ENCODE measurements at regions not wholly inside any gene's neighbourhood (a gene's known extent, or its start where the extent isn't known, plus 50 kb on each side); places are given as distances from the start of the nearest gene placed in this dataset.

DNA sequence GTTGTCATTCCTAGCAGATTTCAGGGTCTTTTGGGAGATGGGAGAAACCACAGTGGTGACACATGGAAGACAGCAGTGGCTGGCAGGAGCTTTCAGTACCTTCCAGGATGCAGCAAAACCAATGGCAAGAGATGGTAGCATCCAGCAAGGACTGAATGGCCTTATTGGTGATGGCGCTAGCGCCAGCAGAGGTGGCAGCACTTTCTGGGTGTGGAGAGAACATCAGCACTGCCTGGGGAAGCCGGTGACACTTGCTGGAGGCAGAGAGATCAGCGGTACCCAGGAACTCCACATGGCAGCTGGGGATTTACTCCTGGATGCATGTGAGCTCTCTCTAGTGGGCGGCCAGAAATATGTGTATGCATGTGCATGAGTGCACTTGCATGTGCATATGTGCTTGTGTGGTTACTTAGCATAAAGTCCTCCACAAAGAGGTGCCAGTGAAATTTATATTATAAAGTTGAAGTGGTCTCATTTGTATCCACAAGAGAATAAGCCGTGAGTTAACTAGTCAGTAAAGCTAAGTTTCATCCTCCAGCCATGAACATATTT is 364.7 kb downstream of the LMX1A start:
- no peaks in the 10 kb centered on the region for H3K36me3 ChIP-seq (ENCODE audit: control insufficient read depth, insufficient read depth, low read length)
- no peak for TF ChIP-seq CTCF (IDR thresholded peaks at IDR 0.05; ENCODE audit: insufficient read depth, low read depth, low read length)
- ChIA-PET POLR2A (no interaction called here), CTCF (no interaction called here)
- H3K4me3 ChIP-seq (ENCODE audit: low read depth, low read length): no peak overlapping the region
- H3K27me3 ChIP-seq (ENCODE audit: control insufficient read depth, insufficient read depth, low read length): no peaks in the 10 kb centered on the region
- no peak for DNase-seq (ENCODE audit: low read depth)

GRCh38 chr1:164983023-164983650 is 373.4 kb downstream of the LMX1A start:
- no peak for TF ChIP-seq CTCF (IDR thresholded peaks at IDR 0.05; ENCODE audit: insufficient read depth, low read depth, low read length)
- POLR2A ChIA-PET: no interaction called here

GRCh38 chr1:164982545-164982944 is 374.0 kb downstream of the LMX1A start:
- ChIA-PET POLR2A (no interaction called here), CTCF (interaction anchor here (2.3 kb wide), 1 partner anchor 9 kb away, joined by 8 read pairs; no protein-coding TSS in a partner anchor)
- Histone ChIP-seq H3K4me3 (ENCODE audit: low read depth, low read length) (no peak overlapping the region), H3K36me3 (ENCODE audit: control insufficient read depth, insufficient read depth, low read length) (no peaks in the 10 kb centered on the region), H3K27me3 (ENCODE audit: control insufficient read depth, insufficient read depth, low read length) (no peaks in the 10 kb centered on the region)
- DNase-seq (ENCODE audit: low read depth): no peak
- TF ChIP-seq CTCF (IDR thresholded peaks at IDR 0.05; ENCODE audit: insufficient read depth, low read depth, low read length): no peak

More at GRCh38 chr1:164983023-164983650, 373.4 kb downstream of the LMX1A start:
- Histone ChIP-seq H3K4me3 (ENCODE audit: low read depth, low read length) (no peak overlapping the region), H3K27me3 (ENCODE audit: control insufficient read depth, insufficient read depth, low read length) (no peaks in the 10 kb centered on the region), H3K36me3 (ENCODE audit: control insufficient read depth, insufficient read depth, low read length) (no peaks in the 10 kb centered on the region)
- DNase-seq (ENCODE audit: low read depth): no peak
- CTCF ChIA-PET: interaction anchor here (0.6 to 2.3 kb wide), 2 partner anchors 9 to 16 kb away, joined by 3 to 8 read pairs; no protein-coding TSS in a partner anchor

GRCh38 chr1:164977561-164977960 is 379.0 kb downstream of the LMX1A start:
- Histone ChIP-seq H3K4me3 (ENCODE audit: low read depth, low read length) (no peak overlapping the region), H3K27me3 (ENCODE audit: control insufficient read depth, insufficient read depth, low read length) (no peaks in the 10 kb centered on the region), H3K36me3 (ENCODE audit: control insufficient read depth, insufficient read depth, low read length) (no peaks in the 10 kb centered on the region)
- no peak for TF ChIP-seq CTCF (IDR thresholded peaks at IDR 0.05; ENCODE audit: insufficient read depth, low read depth, low read length)
- ChIA-PET CTCF (no interaction called here), POLR2A (no interaction called here)
- no peak for DNase-seq (ENCODE audit: low read depth)

GRCh38 chr1:164971921-164972415 is 384.5 kb downstream of the LMX1A start:
- H3K27me3 ChIP-seq (ENCODE audit: control insufficient read depth, insufficient read depth, low read length): no peaks in the 10 kb centered on the region
- ChIA-PET CTCF (no interaction called here), POLR2A (no interaction called here)
- TF ChIP-seq CTCF (IDR thresholded peaks at IDR 0.05; ENCODE audit: insufficient read depth, low read depth, low read length): no peak
- no peak overlapping the region for H3K4me3 ChIP-seq (ENCODE audit: low read depth, low read length)
- H3K36me3 ChIP-seq (ENCODE audit: control insufficient read depth, insufficient read depth, low read length): no peaks in the 10 kb centered on the region
- no peak for DNase-seq (ENCODE audit: low read depth)

Data from BJ (cell line).